GM21381 (cell line): ENCODE measurements at regions not wholly inside any gene's neighbourhood (a gene's known extent, or its start where the extent isn't known, plus 50 kb on each side); places are given as distances from the start of the nearest gene placed in this dataset.

Experiments
- ATAC-seq: cut with Tn5 transposase; IDR thresholded peaks from one replicate; pipeline ENCODE4 v1.9.1; 2021; ENCODE audit warnings: mild to moderate bottlenecking, moderate library complexity; ENCODE audit not compliant: unreplicated experiment

DNA sequence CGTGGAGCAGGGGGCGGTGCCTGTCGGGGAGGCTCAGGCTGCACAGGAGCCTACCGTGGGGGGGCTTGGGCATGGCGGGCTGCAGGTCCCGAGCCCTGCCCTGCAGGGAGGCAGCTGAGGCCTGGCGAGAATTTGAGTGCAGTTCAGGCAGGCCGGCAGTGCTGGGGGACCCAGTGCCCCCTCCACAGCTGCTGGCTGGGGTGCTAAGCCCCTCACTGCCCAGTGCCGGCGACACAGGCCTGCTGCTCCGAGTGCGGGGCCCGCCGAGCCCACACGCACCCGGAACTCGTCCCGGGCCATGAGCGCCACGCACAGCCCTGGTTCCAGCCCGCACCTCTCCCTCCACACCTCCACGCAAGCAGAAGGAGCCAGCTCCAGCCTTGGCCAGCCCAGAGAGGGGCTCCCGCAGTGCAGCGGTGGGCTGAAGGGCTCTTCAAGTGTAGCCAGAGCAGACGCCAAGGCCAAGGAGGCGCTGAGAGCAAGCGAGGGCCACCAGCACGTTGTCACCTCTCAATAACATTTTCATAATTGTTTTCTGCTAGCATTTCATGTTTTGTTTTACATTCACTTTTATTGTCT lies 1378.9 kb upstream of the CELF4 start:
- ATAC-seq = no peak

GRCh38 chr18:38941711-38942561 lies 1376.3 kb upstream of the CELF4 start:
- no peak for ATAC-seq

- peak; percentile 68 for ATAC-seq
These were observed 1375.4 kb upstream of the CELF4 start for GRCh38 chr18:38940863-38941531.

- peak; percentile 19 for ATAC-seq
These were observed 1374.9 kb upstream of the CELF4 start for GRCh38 chr18:38940475-38940862.

GRCh38 chr18:38933910-38934510 lies 1368.4 kb upstream of the CELF4 start:
- ATAC-seq = peak; percentile 68

DNA sequence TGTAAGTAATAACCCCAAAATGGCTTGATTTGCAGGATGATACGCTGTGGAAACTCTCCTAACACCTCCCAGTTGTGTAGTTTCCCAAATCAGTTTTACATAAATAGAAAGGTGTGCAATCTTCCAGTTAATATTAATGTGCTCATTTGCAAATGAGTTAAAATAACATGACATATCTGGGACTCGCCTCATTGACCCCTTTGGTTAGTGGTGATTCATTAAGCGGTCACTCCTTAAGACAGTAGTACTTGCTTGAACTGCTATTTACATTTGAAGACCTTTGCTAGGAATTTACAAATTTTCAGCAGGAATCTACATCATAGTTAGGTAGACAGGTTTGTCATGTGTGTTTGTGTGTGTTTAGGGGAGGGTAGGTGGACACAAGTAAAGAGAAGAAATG lies 1367.7 kb upstream of the CELF4 start:
- peak; percentile 34 for ATAC-seq

- ATAC-seq = peak; percentile 51
These were observed 1367.2 kb upstream of the CELF4 start for GRCh38 chr18:38932752-38933151.

GRCh38 chr18:38931754-38932050 lies 1366.1 kb upstream of the CELF4 start:
- no peak for ATAC-seq

GRCh38 chr18:38930881-38931753 lies 1365.5 kb upstream of the CELF4 start:
- ATAC-seq = no peak

DNA sequence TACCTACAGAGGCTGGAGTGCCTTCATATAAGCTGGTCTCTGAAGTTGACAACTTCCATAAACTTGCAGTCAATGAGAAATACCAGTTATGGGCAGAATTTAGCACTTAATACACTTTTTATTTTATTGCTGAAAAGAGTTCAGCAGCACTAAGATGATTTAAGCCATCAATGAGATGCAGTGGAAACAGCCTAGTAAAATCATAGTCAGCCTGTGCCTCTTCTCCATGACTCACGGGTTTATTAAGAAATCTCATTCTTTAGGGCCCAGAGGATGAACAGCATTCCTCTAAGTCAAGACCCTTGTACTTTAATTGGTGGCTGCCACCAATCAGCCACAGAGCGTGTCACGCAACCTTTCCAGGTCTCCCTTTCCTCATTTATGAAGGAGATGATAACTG lies 1357.9 kb upstream of the CELF4 start:
- no peak for ATAC-seq

DNA sequence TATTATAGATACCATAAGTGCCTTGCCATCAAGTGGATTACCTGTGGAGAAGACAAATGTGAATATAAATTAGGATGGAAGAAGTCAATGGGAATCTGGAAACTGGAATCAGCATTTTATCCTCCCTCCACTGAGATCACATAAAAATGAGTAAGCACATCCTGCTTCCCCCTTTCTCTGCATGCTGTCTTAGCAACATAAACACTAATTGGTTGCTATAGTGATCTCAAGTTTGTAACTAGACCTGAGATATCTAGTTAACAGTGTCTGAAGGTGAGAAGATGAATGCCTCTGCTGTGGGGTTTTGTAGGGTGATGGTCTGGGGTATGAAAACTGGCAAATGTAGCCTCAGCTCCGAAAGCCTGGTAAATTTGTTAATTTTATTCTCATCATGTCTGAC lies 1357.5 kb upstream of the CELF4 start:
- ATAC-seq = no peak

- ATAC-seq = no peak
These were observed 1344.4 kb upstream of the CELF4 start for GRCh38 chr18:38909972-38910371.

GRCh38 chr18:38902796-38903195 lies 1337.2 kb upstream of the CELF4 start:
- ATAC-seq = no peak

DNA sequence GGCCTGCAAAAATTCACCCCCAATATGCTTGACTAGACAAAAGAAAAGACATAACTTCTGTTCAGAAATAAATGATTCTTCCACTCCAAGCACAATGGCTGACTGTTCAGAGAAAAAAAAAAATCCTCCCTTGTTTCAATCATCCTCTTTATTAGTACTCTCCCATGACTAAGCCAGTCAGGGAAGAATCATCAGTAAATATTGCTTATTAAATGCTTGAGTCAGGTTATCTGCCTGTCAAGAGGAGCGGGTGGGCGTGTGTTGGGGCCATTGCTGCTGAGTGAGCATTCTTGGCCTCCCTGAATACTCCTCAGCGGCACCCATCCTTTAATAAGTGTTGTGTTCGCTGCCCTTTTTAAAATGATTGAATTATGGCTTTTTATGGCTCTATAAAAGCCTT lies 1334.8 kb upstream of the CELF4 start:
- ATAC-seq = no peak

DNA sequence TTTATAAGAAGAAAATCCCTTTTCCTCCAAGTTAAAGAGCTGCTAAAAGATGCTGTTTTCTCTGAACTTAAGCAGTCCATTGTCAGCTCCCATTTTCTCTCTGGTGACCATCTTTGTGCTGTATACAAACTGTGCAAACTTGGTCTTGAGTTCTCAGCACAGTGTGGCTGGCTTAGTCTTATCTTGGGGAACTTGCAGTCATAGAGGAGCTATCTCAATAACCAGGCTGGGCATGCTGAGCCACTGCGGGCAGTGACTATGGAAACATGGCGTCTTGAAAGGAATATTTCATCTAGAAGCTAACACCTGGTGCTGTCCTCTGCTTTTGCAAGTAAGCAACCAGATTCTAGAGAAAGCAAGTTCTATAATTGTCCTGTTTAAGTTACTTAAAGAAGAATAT lies 1334.4 kb upstream of the CELF4 start:
- no peak for ATAC-seq

DNA sequence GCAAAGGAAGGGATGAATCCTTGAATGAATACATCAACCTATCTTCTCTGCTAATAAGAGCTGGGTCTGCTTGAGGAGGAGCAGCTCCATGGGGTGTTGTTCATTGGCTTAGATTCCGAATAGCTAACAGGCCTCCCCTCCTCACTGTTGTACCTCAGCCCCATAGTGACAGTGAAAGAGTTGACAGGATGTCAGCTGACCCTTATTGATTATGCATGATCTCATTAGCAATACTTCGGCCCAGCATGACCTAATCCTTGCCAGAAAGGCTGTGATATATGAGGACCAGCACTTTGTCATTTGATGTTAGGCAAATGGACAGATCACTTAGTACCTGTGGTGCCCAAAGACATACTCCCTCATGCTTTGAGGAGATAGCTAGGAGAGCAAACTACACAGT lies 1333.7 kb upstream of the CELF4 start:
- ATAC-seq = no peak

DNA sequence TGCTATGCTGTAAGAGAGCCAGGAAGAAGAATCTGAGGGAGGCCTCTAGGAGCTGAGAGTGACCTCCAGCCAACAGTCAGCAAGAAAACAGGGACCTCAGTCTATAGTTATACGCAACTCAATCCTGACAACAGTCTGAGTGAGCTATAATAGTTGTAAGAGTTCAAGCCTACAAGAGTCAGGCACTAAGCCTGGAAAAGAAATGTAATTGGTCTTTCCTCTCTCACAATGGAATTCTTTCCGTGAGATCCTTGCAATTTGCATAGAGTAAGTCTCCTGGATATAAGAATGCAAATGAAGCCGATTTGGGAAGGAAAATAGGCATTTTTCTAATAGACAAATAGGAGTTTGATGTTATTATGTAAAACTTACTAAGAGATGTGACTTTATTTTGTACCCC lies 1332.6 kb upstream of the CELF4 start:
- ATAC-seq = no peak

DNA sequence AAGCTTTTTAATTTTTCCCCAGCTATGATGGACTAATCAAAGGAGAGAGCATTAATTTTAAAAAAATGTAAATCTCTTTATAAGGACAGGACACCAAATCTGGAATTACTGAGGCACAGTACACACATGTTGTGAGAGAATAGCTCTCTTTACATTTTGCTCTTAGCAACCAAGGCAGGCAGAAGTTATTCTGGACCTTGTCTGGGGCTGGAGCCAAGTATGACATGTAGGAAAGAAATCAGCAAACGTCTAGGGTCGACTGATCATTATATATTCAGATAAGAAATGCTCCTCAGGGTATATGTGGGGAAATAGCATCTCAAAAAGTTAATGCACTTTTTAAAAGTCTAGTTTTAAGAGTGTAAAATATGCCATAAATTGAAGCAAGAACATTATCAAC lies 1330.0 kb upstream of the CELF4 start:
- ATAC-seq = no peak

DNA sequence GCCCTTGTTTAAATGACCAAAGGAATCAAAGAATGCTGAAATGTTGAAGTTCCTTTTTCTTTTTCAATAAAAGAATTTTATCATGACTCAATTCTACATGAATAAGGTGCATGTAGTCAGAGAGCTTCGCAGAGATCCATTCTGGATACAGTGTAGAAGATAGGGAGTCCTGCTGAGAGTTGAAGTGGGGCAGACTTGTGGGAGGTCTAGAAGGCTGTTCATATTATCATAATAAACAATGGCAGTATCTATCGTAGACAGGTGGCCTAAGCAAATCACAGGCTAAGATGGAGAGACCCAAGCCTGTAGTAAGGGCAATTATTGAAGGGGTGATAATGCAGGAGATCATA lies 1322.0 kb upstream of the CELF4 start:
- ATAC-seq = no peak

GRCh38 chr18:38886861-38887670 lies 1321.5 kb upstream of the CELF4 start:
- no peak for ATAC-seq
